Kidney epithelial cell (primary cell): ENCODE measurements at regions not wholly inside any gene's neighbourhood (a gene's known extent, or its start where the extent isn't known, plus 50 kb on each side); places are given as distances from the start of the nearest gene placed in this dataset.

ENCODE experiments used
- DNase-seq: peaks from one replicate; pipeline ENCODE4 v3.0.0-alpha.2; 2010; ENCODE audit warnings: low read depth
- H3K27me3 ChIP-seq: 2 replicates; pipeline ENCODE4 v1.6.0; 2011; ENCODE audit warnings: low read length; ENCODE audit not compliant: control insufficient read depth, insufficient read depth
- H3K36me3 ChIP-seq: 2 replicates; pipeline ENCODE4 v1.5.1; 2011; ENCODE audit warnings: low read length; ENCODE audit not compliant: control insufficient read depth, insufficient read depth
- H3K4me3 ChIP-seq: 2 replicates; pipeline ENCODE4 v1.5.1; 2011; ENCODE audit warnings: low read depth, mild to moderate bottlenecking, control low read depth, low read length
- TF ChIP-seq, protein P1 (sequence below): IDR thresholded peaks from 2 replicates; pipeline ENCODE4 v1.5.1; 2011; ENCODE audit warnings: mild to moderate bottlenecking, moderate library complexity, low read length, control low read depth, inconsistent platforms; ENCODE audit not compliant: insufficient read depth, poor library complexity, severe bottlenecking

GRCh38 chr1:81693316-81693715 lies 107.4 kb upstream of the ADGRL2 start:
- TF ChIP-seq, protein P1, sequence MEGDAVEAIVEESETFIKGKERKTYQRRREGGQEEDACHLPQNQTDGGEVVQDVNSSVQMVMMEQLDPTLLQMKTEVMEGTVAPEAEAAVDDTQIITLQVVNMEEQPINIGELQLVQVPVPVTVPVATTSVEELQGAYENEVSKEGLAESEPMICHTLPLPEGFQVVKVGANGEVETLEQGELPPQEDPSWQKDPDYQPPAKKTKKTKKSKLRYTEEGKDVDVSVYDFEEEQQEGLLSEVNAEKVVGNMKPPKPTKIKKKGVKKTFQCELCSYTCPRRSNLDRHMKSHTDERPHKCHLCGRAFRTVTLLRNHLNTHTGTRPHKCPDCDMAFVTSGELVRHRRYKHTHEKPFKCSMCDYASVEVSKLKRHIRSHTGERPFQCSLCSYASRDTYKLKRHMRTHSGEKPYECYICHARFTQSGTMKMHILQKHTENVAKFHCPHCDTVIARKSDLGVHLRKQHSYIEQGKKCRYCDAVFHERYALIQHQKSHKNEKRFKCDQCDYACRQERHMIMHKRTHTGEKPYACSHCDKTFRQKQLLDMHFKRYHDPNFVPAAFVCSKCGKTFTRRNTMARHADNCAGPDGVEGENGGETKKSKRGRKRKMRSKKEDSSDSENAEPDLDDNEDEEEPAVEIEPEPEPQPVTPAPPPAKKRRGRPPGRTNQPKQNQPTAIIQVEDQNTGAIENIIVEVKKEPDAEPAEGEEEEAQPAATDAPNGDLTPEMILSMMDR: no peak
- H3K36me3 ChIP-seq: no peaks in the 10 kb centered on the region
- no peak overlapping the region for H3K4me3 ChIP-seq
- no peak for DNase-seq
- H3K27me3 ChIP-seq: no peaks in the 10 kb centered on the region

DNA sequence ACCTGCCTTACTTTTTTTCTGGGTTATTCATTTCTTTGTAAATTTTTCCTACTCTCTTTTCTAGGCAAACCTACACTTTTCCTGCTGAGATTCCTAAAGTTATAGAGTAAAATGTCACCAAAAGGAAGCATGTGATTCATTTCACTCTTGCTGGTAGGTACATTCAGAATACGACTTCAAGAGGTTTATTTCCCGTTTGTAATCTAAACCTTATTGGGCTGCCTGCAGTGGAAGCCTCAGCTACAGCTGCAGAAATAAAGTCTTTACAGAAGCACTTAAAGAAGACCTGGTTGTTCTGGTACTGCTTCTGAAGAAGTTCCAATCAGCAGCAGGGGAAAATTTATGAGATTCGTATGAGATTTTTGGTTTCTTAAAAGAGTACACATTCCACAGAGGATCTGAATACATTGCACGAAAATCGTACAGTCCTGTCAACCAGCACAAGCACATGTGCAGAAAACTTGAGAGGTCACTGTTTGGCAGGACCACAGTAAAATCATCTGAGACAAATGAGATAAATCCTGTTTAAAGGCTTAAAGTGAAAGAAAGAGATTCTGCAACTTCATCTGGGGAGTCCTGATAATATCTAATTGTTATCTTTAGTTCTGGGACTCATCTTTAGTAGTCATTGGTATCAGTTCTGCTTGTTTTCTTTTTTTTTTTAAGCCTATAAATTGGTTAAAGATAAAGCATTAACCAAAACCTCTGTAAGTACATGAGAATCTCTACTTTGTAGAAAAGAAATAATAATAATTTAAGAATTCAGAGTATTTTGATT lies 109.9 kb upstream of the ADGRL2 start:
- Histone ChIP-seq H3K36me3 (no peaks in the 10 kb centered on the region), H3K27me3 (no peaks in the 10 kb centered on the region), H3K4me3 (no peak overlapping the region)
- TF ChIP-seq, protein P1: no peak
- DNase-seq: no peak

DNA sequence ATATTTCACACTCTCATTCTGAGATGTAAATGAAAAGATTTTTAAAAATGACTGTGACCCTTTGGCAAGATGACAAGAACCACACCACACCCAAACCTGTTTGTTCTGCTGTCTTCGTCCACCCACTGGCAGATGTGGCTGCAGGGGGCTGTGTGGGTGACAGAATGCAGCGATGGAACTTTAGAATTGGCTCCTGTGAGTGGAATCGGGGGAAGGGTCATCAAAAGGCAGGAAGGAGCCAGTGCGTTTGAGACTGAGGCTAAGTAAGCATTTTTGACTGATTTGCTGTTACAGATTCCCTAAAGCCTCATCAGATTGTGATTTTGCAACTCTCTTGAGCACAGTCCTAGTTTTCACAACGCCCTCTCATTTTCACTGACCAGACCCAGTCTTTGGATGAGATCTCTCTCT lies 111.2 kb upstream of the ADGRL2 start:
- Histone ChIP-seq H3K4me3 (no peak overlapping the region), H3K27me3 (no peaks in the 10 kb centered on the region), H3K36me3 (no peaks in the 10 kb centered on the region)
- TF ChIP-seq, protein P1: no peak
- DNase-seq: no peak

DNA sequence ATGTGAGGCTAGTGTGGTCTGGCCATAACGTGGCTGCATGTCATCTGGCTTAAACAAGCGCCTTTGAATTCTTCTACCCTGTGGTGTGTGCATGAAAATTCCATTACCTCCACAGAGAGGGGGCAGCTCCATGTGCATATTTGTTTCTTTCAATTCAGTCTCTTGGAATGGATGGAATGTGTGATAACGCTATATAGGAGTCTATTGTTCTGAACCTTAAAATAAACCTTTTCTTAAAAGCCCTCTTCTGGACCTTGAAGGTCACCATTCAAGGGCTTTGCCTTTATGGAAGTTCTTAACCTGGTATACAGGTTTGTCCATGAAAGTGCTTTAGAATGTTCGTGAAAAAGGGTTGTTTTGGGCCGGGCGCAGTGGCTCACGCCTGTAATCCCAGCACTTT lies 118.2 kb upstream of the ADGRL2 start:
- DNase-seq: no peak
- H3K27me3 ChIP-seq: no peaks in the 10 kb centered on the region
- no peak overlapping the region for H3K4me3 ChIP-seq
- no peaks in the 10 kb centered on the region for H3K36me3 ChIP-seq
- TF ChIP-seq, protein P1: no peak

DNA sequence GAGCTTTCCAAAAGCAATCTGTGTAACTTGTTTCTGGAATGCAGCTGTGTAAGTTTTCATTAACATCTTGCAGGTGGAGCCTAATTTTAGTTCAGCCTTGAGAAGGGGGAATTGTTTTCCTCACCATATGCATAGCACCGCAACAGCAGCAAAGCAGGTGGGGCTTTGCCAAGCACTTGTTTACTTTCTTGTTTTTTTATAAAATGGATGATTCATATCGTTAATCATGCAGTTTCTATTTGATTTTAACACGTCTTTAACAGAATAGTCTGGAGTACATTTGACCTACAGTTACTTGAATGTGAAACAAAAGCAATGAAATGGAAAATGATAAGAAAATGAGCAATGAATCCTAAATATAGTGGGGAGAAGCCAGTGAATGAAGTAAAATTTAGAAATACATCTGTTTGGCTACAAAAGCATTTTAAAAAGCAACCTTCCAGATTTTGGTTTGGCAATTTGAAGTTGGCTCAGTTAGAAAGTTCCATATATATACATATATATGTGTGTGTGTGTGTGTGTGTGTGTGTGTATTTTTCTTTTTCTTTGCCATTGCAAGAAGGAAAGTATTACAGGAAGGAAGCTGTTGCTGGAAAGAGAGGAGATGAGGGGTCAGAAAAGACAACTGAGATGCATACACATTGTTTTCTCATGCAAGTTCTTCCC lies 119.0 kb upstream of the ADGRL2 start:
- DNase-seq: no peak
- TF ChIP-seq, protein P1: no peak

More for the DNA sequence above, 119.0 kb upstream of the ADGRL2 start:
- H3K36me3 ChIP-seq: no peaks in the 10 kb centered on the region
- H3K4me3 ChIP-seq: no peak overlapping the region
- H3K27me3 ChIP-seq: no peaks in the 10 kb centered on the region
